K562 (cell line): ENCODE measurements at regions not wholly inside any gene's neighbourhood (a gene's known extent, or its start where the extent isn't known, plus 50 kb on each side); places are given as distances from the start of the nearest gene placed in this dataset.

Experiments
- L3MBTL2 ChIP-seq: fragments of 450-650 bp; IDR thresholded peaks from 2 replicates; pipeline ENCODE4 v1.6.1; 2016; ENCODE audit warnings: mild to moderate bottlenecking, moderate library complexity
- NFATC3 ChIP-seq: fragments of 450-650 bp; IDR thresholded peaks from 2 replicates; pipeline ENCODE4 v1.6.1; 2017; ENCODE audit warnings: mild to moderate bottlenecking
- ZKSCAN3 ChIP-seq: fragments of 250-450 bp; sonication (Bioruptor Pico); IDR thresholded peaks from 2 replicates; pipeline ENCODE4 v1.4.0; 2020
- ZNF282 ChIP-seq: sonication (generic); formaldehyde crosslinking; IDR thresholded peaks from 2 replicates; pipeline ENCODE4 v1.8.1; 2023; ENCODE audit warnings: missing genetic modification reagents

DNA sequence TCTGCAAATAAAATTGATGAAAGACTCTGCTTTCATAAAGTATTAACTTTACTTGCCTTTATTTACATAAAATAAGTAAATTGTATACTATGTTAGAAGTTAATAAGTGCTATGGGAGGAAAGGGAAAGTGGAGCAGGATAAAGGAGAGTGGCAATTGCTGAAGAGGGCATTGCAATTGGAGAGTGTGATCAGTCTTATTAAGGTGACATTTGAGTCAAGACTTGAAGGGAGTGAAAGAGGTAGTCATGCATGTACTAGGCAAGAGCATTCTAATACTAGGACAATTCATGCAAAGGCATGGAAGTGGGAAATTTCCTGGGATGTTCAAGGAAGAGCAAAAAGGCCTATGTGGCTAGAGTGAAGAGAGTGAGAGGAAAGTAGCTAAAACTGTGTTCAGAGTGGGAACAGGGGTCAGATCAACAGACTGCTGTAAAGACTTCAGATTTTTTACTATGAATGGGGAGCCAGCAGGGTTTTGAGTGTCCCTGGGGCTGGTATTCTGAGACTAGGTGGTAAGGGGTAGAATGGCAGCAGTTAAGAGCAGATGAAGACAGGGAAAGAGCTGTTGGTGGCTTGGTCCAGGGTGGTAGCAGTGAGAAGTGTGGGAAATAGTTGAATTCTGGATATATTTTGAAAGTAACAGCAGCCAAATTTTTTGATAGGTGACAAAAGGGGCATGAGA is 182.3 kb upstream of the RIOK2 start:
- TF ChIP-seq NFATC3 (no peak), ZNF282 (no peak), L3MBTL2 (no peak), ZKSCAN3 (CRISPR knock-in tag) (no peak)
